ENCODE measurements at regions not wholly inside any gene's neighbourhood (a gene's known extent, or its start where the extent isn't known, plus 50 kb on each side); places are given as distances from the start of the nearest gene placed in this dataset.

DNA sequence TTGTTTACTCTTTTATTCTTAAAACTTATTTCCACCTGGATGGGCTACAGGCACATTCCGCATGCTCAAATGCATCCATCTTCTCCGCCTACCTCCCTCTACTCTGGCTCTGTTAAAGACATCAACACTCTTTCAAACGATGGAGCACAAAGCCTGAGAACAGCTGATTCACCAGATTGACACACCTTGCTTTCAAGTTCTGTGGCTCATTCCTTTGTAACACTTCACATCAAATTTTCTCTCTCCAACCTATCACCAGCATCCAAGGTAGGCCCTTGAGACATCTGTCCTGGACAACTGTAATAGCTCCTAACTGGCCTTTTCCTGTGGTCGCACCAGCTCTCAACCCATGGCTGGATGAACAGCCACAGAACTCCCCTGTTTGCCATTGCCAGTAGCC lies 274.5 kb downstream of the BCL11A start:
- no peak for DNase-seq (ENCODE audit: low read depth)
- TF ChIP-seq, protein P1, sequence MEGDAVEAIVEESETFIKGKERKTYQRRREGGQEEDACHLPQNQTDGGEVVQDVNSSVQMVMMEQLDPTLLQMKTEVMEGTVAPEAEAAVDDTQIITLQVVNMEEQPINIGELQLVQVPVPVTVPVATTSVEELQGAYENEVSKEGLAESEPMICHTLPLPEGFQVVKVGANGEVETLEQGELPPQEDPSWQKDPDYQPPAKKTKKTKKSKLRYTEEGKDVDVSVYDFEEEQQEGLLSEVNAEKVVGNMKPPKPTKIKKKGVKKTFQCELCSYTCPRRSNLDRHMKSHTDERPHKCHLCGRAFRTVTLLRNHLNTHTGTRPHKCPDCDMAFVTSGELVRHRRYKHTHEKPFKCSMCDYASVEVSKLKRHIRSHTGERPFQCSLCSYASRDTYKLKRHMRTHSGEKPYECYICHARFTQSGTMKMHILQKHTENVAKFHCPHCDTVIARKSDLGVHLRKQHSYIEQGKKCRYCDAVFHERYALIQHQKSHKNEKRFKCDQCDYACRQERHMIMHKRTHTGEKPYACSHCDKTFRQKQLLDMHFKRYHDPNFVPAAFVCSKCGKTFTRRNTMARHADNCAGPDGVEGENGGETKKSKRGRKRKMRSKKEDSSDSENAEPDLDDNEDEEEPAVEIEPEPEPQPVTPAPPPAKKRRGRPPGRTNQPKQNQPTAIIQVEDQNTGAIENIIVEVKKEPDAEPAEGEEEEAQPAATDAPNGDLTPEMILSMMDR (IDR thresholded peaks at IDR 0.05; ENCODE audit: low read depth, low read length, missing control alignments), result no peak
- no peak overlapping the region for H3K4me3 ChIP-seq (ENCODE audit: low read depth, low read length)

DNA sequence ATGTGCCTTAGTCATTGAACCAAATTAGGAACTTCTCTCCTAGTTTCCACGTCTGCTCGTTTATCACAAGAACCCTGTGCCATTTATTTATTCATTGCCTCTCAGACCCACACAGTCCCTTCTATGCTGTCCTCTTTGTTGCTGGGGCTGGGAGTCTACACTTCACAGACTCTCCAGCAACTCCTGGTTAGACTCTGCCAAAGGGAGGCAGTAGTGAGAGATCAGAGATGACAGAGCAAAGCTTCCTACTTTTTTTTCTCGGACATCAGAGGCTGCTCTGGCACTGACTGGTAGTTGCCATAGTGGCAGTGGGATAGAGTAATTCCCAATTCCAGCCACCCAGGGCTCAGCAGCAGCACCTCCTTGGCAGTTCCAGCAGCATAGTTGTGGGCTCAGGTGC lies 277.5 kb downstream of the BCL11A start:
- TF ChIP-seq, protein P1 (IDR thresholded peaks at IDR 0.05; ENCODE audit: low read depth, low read length, missing control alignments), result no peak
- H3K4me3 ChIP-seq (ENCODE audit: low read depth, low read length), result no peak overlapping the region
- DNase-seq (ENCODE audit: low read depth), result no peak

GRCh38 chr2:60273836-60274235 lies 279.6 kb downstream of the BCL11A start:
- no peak for DNase-seq (ENCODE audit: low read depth)
- H3K4me3 ChIP-seq (ENCODE audit: low read depth, low read length), result no peak overlapping the region
- TF ChIP-seq, protein P1 (IDR thresholded peaks at IDR 0.05; ENCODE audit: low read depth, low read length, missing control alignments), result no peak

DNA sequence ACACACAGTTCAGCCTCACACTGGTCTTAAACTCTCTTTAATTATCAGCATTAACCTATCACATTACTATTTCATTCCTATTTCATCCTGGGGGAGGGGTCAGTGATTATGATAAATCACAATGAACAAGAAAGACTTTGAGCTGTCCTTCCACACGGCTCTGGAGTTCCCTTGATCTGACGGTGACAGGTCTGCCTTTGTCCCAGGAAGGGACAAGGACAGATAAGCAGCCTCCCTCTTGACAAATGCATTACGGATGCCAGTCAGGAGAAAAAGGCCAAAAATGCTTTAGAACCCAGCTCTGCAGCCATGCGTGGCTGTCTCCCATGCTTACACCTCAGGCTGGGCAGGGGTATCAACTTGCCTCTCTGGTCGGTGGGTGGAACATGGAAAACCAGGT lies 281.7 kb downstream of the BCL11A start:
- no peak overlapping the region for H3K4me3 ChIP-seq (ENCODE audit: low read depth, low read length)
- TF ChIP-seq, protein P1 (IDR thresholded peaks at IDR 0.05; ENCODE audit: low read depth, low read length, missing control alignments), result no peak
- no peak for DNase-seq (ENCODE audit: low read depth)

GRCh38 chr2:60271131-60271530 lies 282.3 kb downstream of the BCL11A start:
- DNase-seq (ENCODE audit: low read depth), result no peak
- H3K4me3 ChIP-seq (ENCODE audit: low read depth, low read length), result no peak overlapping the region
- TF ChIP-seq, protein P1 (IDR thresholded peaks at IDR 0.05; ENCODE audit: low read depth, low read length, missing control alignments), result no peak

DNA sequence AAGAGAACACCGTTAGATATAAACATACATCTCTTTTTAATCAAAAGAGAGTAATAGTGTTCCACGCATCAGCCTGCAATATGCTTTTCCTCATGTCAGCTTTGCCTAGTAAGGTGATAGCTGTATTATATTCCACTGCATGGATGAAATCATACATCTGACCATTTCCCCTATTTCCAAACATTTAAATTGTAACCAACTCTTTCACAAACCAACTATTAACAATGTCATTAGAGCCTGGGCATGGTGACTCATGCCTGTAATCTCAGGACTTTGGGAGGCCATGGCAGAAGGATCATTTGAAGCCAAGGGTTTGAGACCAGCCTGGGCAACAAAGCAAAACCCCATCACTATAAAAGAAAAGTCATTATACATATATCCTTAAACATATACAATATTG lies 284.8 kb downstream of the BCL11A start:
- no peak for DNase-seq (ENCODE audit: low read depth)
- TF ChIP-seq, protein P1 (IDR thresholded peaks at IDR 0.05; ENCODE audit: low read depth, low read length, missing control alignments), result no peak
- H3K4me3 ChIP-seq (ENCODE audit: low read depth, low read length), result no peak overlapping the region

GRCh38 chr2:60268032-60268431 lies 285.4 kb downstream of the BCL11A start:
- no peak for DNase-seq (ENCODE audit: low read depth)
- H3K4me3 ChIP-seq (ENCODE audit: low read depth, low read length), result no peak overlapping the region
- TF ChIP-seq, protein P1 (IDR thresholded peaks at IDR 0.05; ENCODE audit: low read depth, low read length, missing control alignments), result no peak
